SK-N-SH (cell line): ENCODE measurements at regions not wholly inside any gene's neighbourhood (a gene's known extent, or its start where the extent isn't known, plus 50 kb on each side); places are given as distances from the start of the nearest gene placed in this dataset.

Source experiments
- CTCF ChIA-PET: fragments of 300-600, 350-600 bp; formaldehyde crosslinking; extraction: SDS; loops from one replicate; lab custom pipeline; 2021; lab: Yijun Ruan, JAX
- POLR2A ChIA-PET: fragments of 350-600 bp; sonication (Branson Sonifier 250); formaldehyde crosslinking; extraction: SDS; loops from one replicate; lab custom pipeline; 2020; ENCODE audit warnings: antibody characterized with exemption, inconsistent platforms; lab: Yijun Ruan, JAX
- DNase-seq: peaks from one replicate; pipeline ENCODE4 v3.0.0; 2012
- H2AFZ ChIP-seq: fragments of 200-600 bp; sonication (generic); 2 replicates; pipeline ENCODE4 v1.8.1; 2016; ENCODE audit warnings: antibody characterized with exemption, mild to moderate bottlenecking, low read depth
- H3F3A ChIP-seq: fragments of 200-600 bp; sonication (generic); replicated peaks from 2 replicates; pipeline ENCODE3; 2016; ENCODE audit warnings: antibody characterized with exemption, mild to moderate bottlenecking; ENCODE audit not compliant: insufficient read depth
- H3K27ac ChIP-seq, 2 experiments: fragments of 200-500 bp in 1 of 2; fragments of 200-600 bp in 1 of 2; sonication (Bioruptor generic) in 1 of 2; sonication (generic), shearing (Covaris generic) in 1 of 2; 2 replicates each; pipeline versions ENCODE4 v1.5.1 to v1.6.1; 2014 to 2016; ENCODE audit warnings: low read depth in 2 of 2, inconsistent platforms in 1 of 2, low read length in 1 of 2, mild to moderate bottlenecking in 1 of 2, mixed read lengths in 1 of 2
- H3K27me3 ChIP-seq: fragments of 200-600 bp; sonication (generic), shearing (Covaris generic); 2 replicates; pipeline ENCODE4 v1.6.1; 2016; ENCODE audit warnings: mixed run types; ENCODE audit not compliant: insufficient read depth
- H3K36me3 ChIP-seq, 2 experiments: fragments of 200-500 bp in 1 of 2; fragments of 200-600 bp in 1 of 2; sonication (Bioruptor generic) in 1 of 2; sonication (generic) in 1 of 2; replicated peaks in 1 of 2; 2 replicates each; pipeline versions ENCODE3 to v1.5.1; 2014 to 2016; ENCODE audit warnings: low read length in 1 of 2, mild to moderate bottlenecking in 1 of 2; ENCODE audit not compliant: insufficient read depth in 2 of 2, control insufficient read depth in 1 of 2
- H3K4me1 ChIP-seq, 2 experiments: fragments of 200-500 bp in 1 of 2; fragments of 200-600 bp in 1 of 2; sonication (Bioruptor generic) in 1 of 2; sonication (generic), shearing (Covaris generic) in 1 of 2; 2 replicates each; pipeline versions ENCODE4 v1.5.1 to v1.6.1; 2014 to 2016; ENCODE audit warnings: low read depth in 1 of 2, low read length in 1 of 2, mixed run types in 1 of 2; ENCODE audit not compliant: insufficient read depth in 2 of 2, control insufficient read depth in 1 of 2
- H3K4me2 ChIP-seq: fragments of 200-600 bp; sonication (generic), shearing (Covaris generic); 2 replicates; pipeline ENCODE4 v1.6.1; 2017; ENCODE audit warnings: mixed run types
- H3K4me3 ChIP-seq, 2 experiments: fragments of 200-500 bp in 1 of 2; fragments of 200-600 bp in 1 of 2; sonication (Bioruptor generic) in 1 of 2; sonication (generic), shearing (Covaris generic) in 1 of 2; 2 replicates each; pipeline versions ENCODE4 v1.5.1 to v1.8.1; 2014 to 2016; ENCODE audit warnings: low read depth in 2 of 2, inconsistent platforms in 1 of 2, low read length in 1 of 2, mild to moderate bottlenecking in 1 of 2, mixed read lengths in 1 of 2, moderate library complexity in 1 of 2
- H3K79me2 ChIP-seq: fragments of 200-600 bp; sonication (generic); 2 replicates; pipeline ENCODE4 v1.8.1; 2017; ENCODE audit warnings: mild to moderate bottlenecking; ENCODE audit not compliant: insufficient read depth
- H3K9ac ChIP-seq: fragments of 200-600 bp; sonication (generic); 2 replicates; pipeline ENCODE4 v1.6.1; 2017; ENCODE audit warnings: mixed run types
- H3K9me2 ChIP-seq: fragments of 200-600 bp; sonication (generic); 2 replicates; pipeline ENCODE4 v1.6.1; 2017; ENCODE audit warnings: mixed run types
- H3K9me3 ChIP-seq: fragments of 200-600 bp; sonication (generic); 2 replicates; pipeline ENCODE4 v1.6.1; 2017; ENCODE audit warnings: mixed run types, mild to moderate bottlenecking, moderate library complexity
- H4K20me1 ChIP-seq: fragments of 200-600 bp; sonication (generic); 2 replicates; pipeline ENCODE4 v1.6.1; 2017; ENCODE audit warnings: mild to moderate bottlenecking, mixed run types; ENCODE audit not compliant: insufficient read depth
- CHD2 ChIP-seq: fragments of 150-350 bp; IDR thresholded peaks from 2 replicates; pipeline ENCODE4 v1.6.1; 2018; ENCODE audit warnings: low read length; ENCODE audit not compliant: partially characterized antibody
- EP300 ChIP-seq, 2 experiments: IDR thresholded peaks; 2 replicates each; pipeline versions ENCODE4 v1.4.0 to v1.6.1; 2012; ENCODE audit warnings: borderline replicate concordance in 1 of 2, low read depth in 1 of 2, low read length in 1 of 2
- GABPA ChIP-seq: IDR thresholded peaks from 2 replicates; pipeline ENCODE4 v1.4.0; 2012; ENCODE audit warnings: low read depth, mild to moderate bottlenecking
- GATA2 ChIP-seq: sonication (generic); formaldehyde crosslinking; IDR thresholded peaks from 2 replicates; pipeline ENCODE4 v1.5.0; 2020; ENCODE audit warnings: mild to moderate bottlenecking, missing genetic modification reagents
- IRF3 ChIP-seq: fragments of 150-350 bp; IDR thresholded peaks from 2 replicates; pipeline ENCODE4 v1.6.1; 2016; ENCODE audit warnings: mild to moderate bottlenecking, low read depth, low read length
- MAX ChIP-seq: IDR thresholded peaks from 2 replicates; pipeline ENCODE4 v1.4.0; 2012; ENCODE audit warnings: low read depth
- NFIC ChIP-seq: IDR thresholded peaks from 2 replicates; pipeline ENCODE4 v1.4.0; 2012; ENCODE audit warnings: borderline replicate concordance
- NRF1 ChIP-seq: IDR thresholded peaks from 2 replicates; pipeline ENCODE4 v1.6.1; 2012; ENCODE audit warnings: low read depth, mild to moderate bottlenecking, low read length
- PBX3 ChIP-seq: IDR thresholded peaks from 2 replicates; pipeline ENCODE4; 2012
- POLR2AphosphoS5 ChIP-seq: IDR thresholded peaks from 2 replicates; pipeline ENCODE4 v1.6.1; 2012; ENCODE audit warnings: low read depth, low read length
- RAD21 ChIP-seq: IDR thresholded peaks from 2 replicates; pipeline ENCODE4 v1.6.1; 2012; ENCODE audit warnings: mild to moderate bottlenecking, low read length
- RXRA ChIP-seq: IDR thresholded peaks from 2 replicates; pipeline ENCODE4 v1.4.0; 2012; ENCODE audit warnings: low read depth, mild to moderate bottlenecking, borderline replicate concordance
- SMC3 ChIP-seq: IDR thresholded peaks from 2 replicates; pipeline ENCODE4 v1.6.1; 2012; ENCODE audit warnings: low read depth, low read length, improper control_type of control experiment
- USF1 ChIP-seq: IDR thresholded peaks from 2 replicates; pipeline ENCODE4 v1.4.0; 2012; ENCODE audit warnings: low read depth, borderline replicate concordance
- YY1 ChIP-seq: IDR thresholded peaks from 2 replicates; pipeline ENCODE4 v1.4.0; 2012; ENCODE audit warnings: low read depth, mild to moderate bottlenecking
- ZBTB33 ChIP-seq: IDR thresholded peaks from 2 replicates; pipeline ENCODE4 v1.4.0; 2012; ENCODE audit warnings: low read depth, borderline replicate concordance
- WGBS: methylation state at CpG from one replicate; pipeline ENCODE4 v1.1.6; 2017; ENCODE audit warnings: low lambda C conversion rate; 5-methylcytosine and 5-hydroxymethylcytosine counted together

GRCh38 chr17:33459078-33459940 lies 166.2 kb upstream of the ASIC2 start (continued):
- TF ChIP-seq SMC3 (no peak), NFIC (no peak), ZBTB33 (no peak)
- TF ChIP-seq, all 33 proteins: peak for 0

- H3K36me3 ChIP-seq, result no peaks in the 10 kb centered on the region
- no peaks in the 10 kb centered on the region; a peak in 1 of 4 replicates for H3K4me1 ChIP-seq
- H3K4me2 ChIP-seq, result no peak overlapping the region
- no peak overlapping the region for H3K27ac ChIP-seq
- no peak overlapping the region for H3K4me3 ChIP-seq
- CTCF ChIA-PET, result no interaction called here
- no peaks in the 10 kb centered on the region for H3F3A ChIP-seq
- no peaks in the 10 kb centered on the region for H3K27me3 ChIP-seq
- TF ChIP-seq CHD2 (no peak), YY1 (no peak), SMC3 (no peak), GABPA (no peak), GATA2 (no peak), RXRA (no peak), IRF3 (no peak), USF1 (no peak), MAX (no peak), POLR2AphosphoS5 (no peak), PBX3 (no peak), EP300 (IDR thresholded peaks at IDR 0.05; ENCODE audit: borderline replicate concordance in 1 of 2, low read depth in 1 of 2, low read length in 1 of 2) (no peak), NRF1 (no peak), NFIC (no peak), RAD21 (no peak)
- no peaks in the 10 kb centered on the region for H3K9me2 ChIP-seq
- WGBS, result 37% methylated on average over 4 of the region's 4 CpGs
- H2AFZ ChIP-seq, result no peak overlapping the region
- no peak overlapping the region for H3K9ac ChIP-seq
- no peaks in the 10 kb centered on the region for H3K9me3 ChIP-seq
- no peak for DNase-seq
- POLR2A ChIA-PET, result no interaction called here
- no peaks in the 10 kb centered on the region for H4K20me1 ChIP-seq
- H3K79me2 ChIP-seq, result no peaks in the 10 kb centered on the region
These were observed 167.8 kb upstream of the ASIC2 start for GRCh38 chr17:33460781-33461450.
